HK-2 (cell line): ENCODE measurements at regions not wholly inside any gene's neighbourhood (a gene's known extent, or its start where the extent isn't known, plus 50 kb on each side); places are given as distances from the start of the nearest gene placed in this dataset.

ENCODE experiments used
- DNase-seq: peaks from one replicate; pipeline ENCODE4 v3.0.0-alpha.2; 2018; ENCODE audit not compliant: unreplicated experiment

- no peak for DNase-seq
These were observed 1174.8 kb downstream of the MAT2B start for GRCh38 chr5:164680216-164680615.

- no peak for DNase-seq
These were observed 1175.5 kb downstream of the MAT2B start for GRCh38 chr5:164680812-164681520.

- no peak for DNase-seq
These were observed 1182.0 kb downstream of the MAT2B start for GRCh38 chr5:164687391-164687790.

- no peak for DNase-seq
These were observed 1183.0 kb downstream of the MAT2B start for GRCh38 chr5:164688437-164688836.

GRCh38 chr5:164708831-164709230, 1203.4 kb downstream of the MAT2B start:
- DNase-seq: no peak

GRCh38 chr5:164713682-164714081, 1208.3 kb downstream of the MAT2B start:
- DNase-seq: no peak

GRCh38 chr5:164721116-164721515, 1215.7 kb downstream of the MAT2B start:
- no peak for DNase-seq

GRCh38 chr5:164721656-164722055, 1216.2 kb downstream of the MAT2B start:
- DNase-seq: no peak

GRCh38 chr5:164722702-164723101, 1217.3 kb downstream of the MAT2B start:
- no peak for DNase-seq

- DNase-seq: no peak
These were observed 1221.6 kb downstream of the MAT2B start for GRCh38 chr5:164727012-164727411.

- no peak for DNase-seq
These were observed 1223.3 kb downstream of the MAT2B start for GRCh38 chr5:164728733-164729132.

- no peak for DNase-seq
These were observed 1229.9 kb downstream of the MAT2B start for GRCh38 chr5:164735334-164735733.

GRCh38 chr5:164741376-164741775, 1236.0 kb downstream of the MAT2B start:
- no peak for DNase-seq

GRCh38 chr5:164742025-164742424, 1236.6 kb downstream of the MAT2B start:
- DNase-seq: no peak

- no peak for DNase-seq
These were observed 1241.3 kb downstream of the MAT2B start for GRCh38 chr5:164746723-164747122.

GRCh38 chr5:164747371-164747770, 1242.0 kb downstream of the MAT2B start:
- DNase-seq: no peak

GRCh38 chr5:164748861-164749260, 1243.4 kb downstream of the MAT2B start:
- DNase-seq: no peak

- DNase-seq: no peak
These were observed 1248.0 kb downstream of the MAT2B start for GRCh38 chr5:164753434-164753833.

GRCh38 chr5:164763206-164763605, 1257.8 kb downstream of the MAT2B start:
- no peak for DNase-seq

- no peak for DNase-seq
These were observed 1266.7 kb downstream of the MAT2B start for GRCh38 chr5:164772122-164772521.

GRCh38 chr5:164784230-164784629, 1278.8 kb downstream of the MAT2B start:
- DNase-seq: no peak

- no peak for DNase-seq
These were observed 1292.7 kb downstream of the MAT2B start for GRCh38 chr5:164798110-164798509.

GRCh38 chr5:164799391-164799790, 1294.0 kb downstream of the MAT2B start:
- no peak for DNase-seq

GRCh38 chr5:164801910-164802309, 1296.5 kb downstream of the MAT2B start:
- DNase-seq: no peak
